Hematopoietic multipotent progenitor cell (in vitro differentiated cells): ENCODE measurements at regions not wholly inside any gene's neighbourhood (a gene's known extent, or its start where the extent isn't known, plus 50 kb on each side); places are given as distances from the start of the nearest gene placed in this dataset.

Experiments used
- DNase-seq, 3 donors: peaks; one replicate each; pipeline ENCODE4 v3.0.0-alpha.2; 2011 to 2015; ENCODE audit warnings: low read depth in 2 of 3, low spot score in 2 of 3

- no peak for DNase-seq
These were observed 62.9 kb upstream of the PLEKHG1 start for GRCh38 chr6:150536835-150537234.

DNA sequence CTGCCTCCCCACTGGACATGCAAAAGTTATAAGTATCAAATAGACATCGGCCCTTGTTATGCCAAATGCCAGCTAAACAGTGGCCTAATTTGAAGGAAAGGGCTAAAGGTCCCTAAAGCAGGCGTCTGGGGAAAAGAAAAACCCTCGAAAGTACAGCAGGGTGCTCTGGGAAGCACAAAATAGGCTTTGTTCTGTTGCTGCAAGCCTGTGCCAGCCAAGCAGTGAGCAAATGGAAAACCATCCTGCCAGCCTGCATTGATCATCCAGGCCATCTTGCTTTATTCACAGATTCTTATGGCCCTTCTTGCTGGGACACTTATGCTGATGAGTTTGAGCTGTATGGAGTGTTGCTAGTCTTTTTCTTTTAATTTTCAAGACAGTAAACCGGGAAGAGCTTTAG, 62.2 kb upstream of the PLEKHG1 start:
- no peak for DNase-seq

DNA sequence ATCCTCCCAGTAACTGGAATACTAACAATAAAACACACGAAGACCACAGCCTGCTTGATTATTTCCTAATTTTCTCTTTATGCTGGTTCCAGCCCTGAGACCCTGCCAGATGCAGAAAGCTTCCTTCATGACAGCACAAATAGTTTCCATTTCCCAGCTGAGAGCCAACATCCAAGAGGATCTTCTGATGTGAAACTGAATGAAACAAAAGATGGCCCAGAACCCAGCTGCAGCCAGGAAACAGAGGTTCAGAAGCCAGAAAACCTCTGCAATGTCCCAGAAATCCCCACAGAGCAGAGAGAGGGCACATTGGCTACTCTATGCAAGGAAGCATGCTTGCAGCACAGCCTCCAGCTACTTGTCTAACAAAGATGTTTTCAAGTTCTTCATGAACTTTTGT, 61.8 kb upstream of the PLEKHG1 start:
- DNase-seq = no peak

DNA sequence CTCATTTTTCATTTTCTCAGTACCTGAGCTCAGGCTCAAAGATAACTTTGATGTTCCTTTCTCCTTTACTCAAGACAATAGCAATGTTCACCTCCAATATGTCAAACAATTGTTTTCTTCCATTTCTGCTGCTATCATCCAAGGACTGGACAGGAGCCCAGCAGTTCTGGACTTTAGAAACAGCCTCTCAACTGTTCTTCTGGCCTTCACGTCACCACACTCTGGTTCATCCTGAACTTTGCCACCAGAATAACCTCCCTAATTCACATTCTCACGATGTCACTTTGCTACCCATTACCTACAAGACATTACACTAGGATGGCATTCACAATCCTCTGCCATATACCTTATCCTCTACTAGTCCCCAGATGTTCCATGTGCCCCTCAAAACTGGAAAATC, 60.6 kb upstream of the PLEKHG1 start:
- no peak for DNase-seq

GRCh38 chr6:150539568-150539967, 60.1 kb upstream of the PLEKHG1 start:
- no peak for DNase-seq

DNA sequence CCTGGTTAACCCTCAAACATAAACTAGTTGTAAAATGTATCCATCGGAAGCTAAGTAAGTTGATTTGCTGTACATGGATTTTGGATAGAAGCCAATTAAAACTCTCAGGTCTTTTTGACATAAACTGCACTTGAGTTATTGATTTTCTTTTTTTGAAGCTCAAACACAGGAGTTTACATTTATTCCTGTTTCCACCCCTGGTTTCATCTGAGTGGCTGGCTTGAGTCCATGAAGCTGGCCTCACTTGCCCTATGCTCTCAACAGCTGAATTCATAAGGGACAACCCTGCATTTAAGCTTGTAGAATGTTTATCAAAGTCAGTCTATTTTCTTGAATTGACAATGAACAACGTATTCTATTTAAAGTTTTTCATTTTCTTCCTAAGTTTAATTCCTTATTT, 58.1 kb upstream of the PLEKHG1 start:
- DNase-seq = no peak

DNA sequence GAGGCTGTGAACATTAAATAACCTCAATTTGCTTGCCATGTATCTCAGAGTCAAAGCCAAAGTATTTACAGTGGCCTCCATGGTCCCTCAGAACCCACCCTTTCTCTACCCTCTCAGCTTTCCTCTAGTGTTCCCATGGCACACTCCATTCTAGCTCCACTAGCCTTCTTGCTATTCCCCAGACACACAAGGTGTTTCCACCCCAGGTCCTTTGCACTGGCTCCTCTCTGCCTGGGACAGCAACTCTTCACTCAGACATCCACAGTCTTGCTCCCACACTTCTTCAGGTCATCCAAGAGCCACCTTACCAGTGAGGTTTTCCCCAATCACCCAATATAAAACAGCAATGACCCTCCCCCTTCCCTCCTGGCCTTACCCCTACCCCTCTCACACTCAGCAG, 56.5 kb upstream of the PLEKHG1 start:
- no peak for DNase-seq

GRCh38 chr6:150544793-150545192, 54.9 kb upstream of the PLEKHG1 start:
- no peak for DNase-seq

- no peak for DNase-seq
These were observed 53.2 kb upstream of the PLEKHG1 start for GRCh38 chr6:150546457-150546856.

DNA sequence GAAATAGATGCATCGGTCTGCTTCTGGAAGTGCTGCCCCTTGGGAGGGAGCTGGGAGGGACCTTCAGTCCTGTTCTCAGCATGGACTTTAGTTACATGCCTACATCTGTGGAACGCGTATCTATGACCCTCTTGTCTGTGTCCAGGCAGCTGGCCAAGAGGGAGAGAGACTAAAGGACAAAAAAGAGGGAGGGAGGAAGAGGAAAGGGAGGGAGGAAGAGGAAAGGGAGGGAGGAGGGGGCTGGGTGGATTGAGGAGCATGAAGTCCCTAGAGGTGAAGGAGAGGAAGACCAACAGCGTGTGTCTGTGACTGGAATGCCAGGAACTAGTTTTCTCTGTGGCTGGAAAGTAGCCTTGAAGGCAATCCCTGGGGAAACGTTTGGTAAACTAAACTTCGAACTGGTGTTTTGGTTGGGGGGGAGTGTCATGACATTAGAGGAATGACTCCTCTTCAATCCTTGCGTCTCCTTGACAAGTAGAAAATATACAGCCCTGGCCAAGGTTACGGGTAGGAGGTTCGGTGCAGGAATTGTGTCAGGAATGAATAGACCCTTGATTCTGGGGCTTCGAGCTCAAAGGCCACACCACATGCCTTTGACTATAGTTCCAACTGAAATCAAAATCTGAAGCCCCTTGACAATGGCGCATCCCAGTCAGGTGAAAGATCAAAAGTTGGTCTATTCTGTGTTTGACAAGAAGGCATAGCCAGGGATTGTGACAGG, 52.0 kb upstream of the PLEKHG1 start:
- no peak for DNase-seq

GRCh38 chr6:150548330-150548729, 51.4 kb upstream of the PLEKHG1 start:
- no peak for DNase-seq

GRCh38 chr6:150549007-150549406, 50.7 kb upstream of the PLEKHG1 start:
- DNase-seq = no peak

DNA sequence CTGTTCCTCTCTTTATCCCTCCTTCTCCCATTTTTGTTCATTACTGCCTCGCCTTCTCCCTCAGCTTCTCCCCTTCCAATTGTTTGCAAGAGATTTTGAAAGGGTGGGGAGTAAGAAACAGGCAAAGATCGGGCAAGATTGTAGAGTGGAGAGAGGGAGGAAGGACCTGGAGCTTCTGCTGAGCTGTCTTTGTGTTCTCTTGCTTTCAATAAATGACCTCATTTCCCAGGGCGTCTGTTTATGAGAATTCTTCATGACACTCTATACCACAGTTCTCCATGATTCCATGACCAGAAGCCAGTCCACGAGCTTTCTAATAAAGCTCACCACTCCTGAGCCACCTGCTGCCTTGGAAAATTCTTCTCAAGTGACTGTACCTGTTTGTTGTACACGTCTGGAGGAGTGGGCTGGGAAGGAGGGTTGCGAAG, 50.0 kb upstream of the PLEKHG1 start:
- no peak for DNase-seq
